ENCODE measurements at regions not wholly inside any gene's neighbourhood (a gene's known extent, or its start where the extent isn't known, plus 50 kb on each side); places are given as distances from the start of the nearest gene placed in this dataset.

- TF ChIP-seq CTCF (IDR thresholded peaks at IDR 0.05) = no peak
- no peak for TF ChIP-seq POLR2A (IDR thresholded peaks at IDR 0.05)
Measured at GRCh38 chr4:132709056-132709455, 440.0 kb upstream of the PCDH10 start.

Measured in lower leg skin (tissue), 3 donors.